GM23338 (cell line): ENCODE measurements at regions not wholly inside any gene's neighbourhood (a gene's known extent, or its start where the extent isn't known, plus 50 kb on each side); places are given as distances from the start of the nearest gene placed in this dataset.

Experiments used
- CTCF ChIP-seq, 2 experiments: fragments of 200-600 bp in 1 of 2; sonication (generic) in 1 of 2; conservative IDR thresholded peaks; 2 replicates each; pipeline versions ENCODE4 v1.5.1 to v1.6.1; 2016 to 2017; ENCODE audit warnings: antibody characterized with exemption in 2 of 2, low read depth in 2 of 2, mild to moderate bottlenecking in 2 of 2, moderate library complexity in 1 of 2
- EZH2 ChIP-seq: fragments of 200-600 bp; sonication (generic); IDR thresholded peaks from one replicate; pipeline ENCODE4 v1.8.0; 2017; ENCODE audit warnings: antibody characterized with exemption, mild to moderate bottlenecking, low read depth; ENCODE audit not compliant: unreplicated experiment
- POLR2AphosphoS5 ChIP-seq: IDR thresholded peaks from 2 replicates; pipeline ENCODE4 v1.6.1; 2016; ENCODE audit warnings: antibody characterized with exemption, low read depth
- ZNF331 ChIP-seq: fragments of 250-450 bp; sonication (Bioruptor Pico); IDR thresholded peaks from 2 replicates; pipeline ENCODE4 v1.5.0; 2020; ENCODE audit warnings: low read depth, mild to moderate bottlenecking, moderate library complexity
- ZNF462 ChIP-seq: fragments of 250-450 bp; sonication (Bioruptor Pico); IDR thresholded peaks from 2 replicates; pipeline ENCODE4 v1.5.0; 2020; ENCODE audit warnings: mild to moderate bottlenecking, moderate library complexity
- TF ChIP-seq, protein P1 (sequence below): IDR thresholded peaks from one replicate; pipeline ENCODE4 v1.6.1; 2018; ENCODE audit warnings: antibody characterized with exemption; ENCODE audit not compliant: unreplicated experiment

- no peak for TF ChIP-seq ZNF462
- TF ChIP-seq, protein P1, sequence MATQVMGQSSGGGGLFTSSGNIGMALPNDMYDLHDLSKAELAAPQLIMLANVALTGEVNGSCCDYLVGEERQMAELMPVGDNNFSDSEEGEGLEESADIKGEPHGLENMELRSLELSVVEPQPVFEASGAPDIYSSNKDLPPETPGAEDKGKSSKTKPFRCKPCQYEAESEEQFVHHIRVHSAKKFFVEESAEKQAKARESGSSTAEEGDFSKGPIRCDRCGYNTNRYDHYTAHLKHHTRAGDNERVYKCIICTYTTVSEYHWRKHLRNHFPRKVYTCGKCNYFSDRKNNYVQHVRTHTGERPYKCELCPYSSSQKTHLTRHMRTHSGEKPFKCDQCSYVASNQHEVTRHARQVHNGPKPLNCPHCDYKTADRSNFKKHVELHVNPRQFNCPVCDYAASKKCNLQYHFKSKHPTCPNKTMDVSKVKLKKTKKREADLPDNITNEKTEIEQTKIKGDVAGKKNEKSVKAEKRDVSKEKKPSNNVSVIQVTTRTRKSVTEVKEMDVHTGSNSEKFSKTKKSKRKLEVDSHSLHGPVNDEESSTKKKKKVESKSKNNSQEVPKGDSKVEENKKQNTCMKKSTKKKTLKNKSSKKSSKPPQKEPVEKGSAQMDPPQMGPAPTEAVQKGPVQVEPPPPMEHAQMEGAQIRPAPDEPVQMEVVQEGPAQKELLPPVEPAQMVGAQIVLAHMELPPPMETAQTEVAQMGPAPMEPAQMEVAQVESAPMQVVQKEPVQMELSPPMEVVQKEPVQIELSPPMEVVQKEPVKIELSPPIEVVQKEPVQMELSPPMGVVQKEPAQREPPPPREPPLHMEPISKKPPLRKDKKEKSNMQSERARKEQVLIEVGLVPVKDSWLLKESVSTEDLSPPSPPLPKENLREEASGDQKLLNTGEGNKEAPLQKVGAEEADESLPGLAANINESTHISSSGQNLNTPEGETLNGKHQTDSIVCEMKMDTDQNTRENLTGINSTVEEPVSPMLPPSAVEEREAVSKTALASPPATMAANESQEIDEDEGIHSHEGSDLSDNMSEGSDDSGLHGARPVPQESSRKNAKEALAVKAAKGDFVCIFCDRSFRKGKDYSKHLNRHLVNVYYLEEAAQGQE = no peak
- no peak for TF ChIP-seq ZNF331 (CRISPR knock-in tag)
- no peak for TF ChIP-seq CTCF (conservative IDR thresholded peaks at IDR 0.05; ENCODE audit: low read depth in 2 of 2)
- no peak for TF ChIP-seq POLR2AphosphoS5
- no peak for TF ChIP-seq EZH2
These were observed 122.8 kb upstream of the PUM3 start (continued) for GRCh38 chr9:2966565-2967300.
